ENCODE measurements at regions not wholly inside any gene's neighbourhood (a gene's known extent, or its start where the extent isn't known, plus 50 kb on each side); places are given as distances from the start of the nearest gene placed in this dataset.

DNA sequence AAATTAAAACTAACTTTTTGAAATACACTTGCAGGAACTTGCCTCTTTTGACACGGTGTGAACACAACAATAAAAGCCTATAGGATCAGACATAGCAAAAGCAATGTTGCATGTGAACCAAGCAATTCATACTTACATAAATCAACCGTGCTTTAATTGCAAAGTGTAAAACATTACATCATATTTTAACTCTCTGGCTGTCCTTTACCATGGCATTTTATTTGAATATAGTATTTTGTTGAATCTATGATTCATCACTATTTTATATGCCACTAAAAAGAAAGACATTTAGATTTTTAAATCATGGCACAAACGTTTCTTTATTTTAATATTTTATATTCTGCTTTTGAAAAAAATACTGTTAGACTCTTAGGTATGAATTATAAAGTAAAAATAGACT lies 757.0 kb upstream of the KCND2 start:
- H4K20me1 ChIP-seq (ENCODE audit: insufficient read depth, low read depth, low read length) = no peaks in the 10 kb centered on the region
- H3K4me2 ChIP-seq (ENCODE audit: low read depth, low read length, poor library complexity, severe bottlenecking) = no peak overlapping the region
- no peak for DNase-seq
- no peak overlapping the region for H3K4me3 ChIP-seq (ENCODE audit: low read length)
- H3K9me2 ChIP-seq (replicated peaks; ENCODE audit: insufficient read depth, low read length) = no peaks in the 10 kb centered on the region
- no peak overlapping the region for H3K9ac ChIP-seq (ENCODE audit: low read length)
- no peak overlapping the region for H2AFZ ChIP-seq (ENCODE audit: low read length)
- H3K36me3 ChIP-seq (ENCODE audit: insufficient read depth, low read length) = no peaks in the 10 kb centered on the region
- no peaks in the 10 kb centered on the region for H3K79me2 ChIP-seq (ENCODE audit: low read length)
- H3K27ac ChIP-seq (ENCODE audit: low read length) = no peak overlapping the region
- peaks cover 21% of the 10 kb centered on the region for H3K9me3 ChIP-seq (ENCODE audit: low read length)
- no peaks in the 10 kb centered on the region for H3K27me3 ChIP-seq (ENCODE audit: low read length)
- H3K4me1 ChIP-seq (ENCODE audit: low read length) = no peaks in the 10 kb centered on the region

DNA sequence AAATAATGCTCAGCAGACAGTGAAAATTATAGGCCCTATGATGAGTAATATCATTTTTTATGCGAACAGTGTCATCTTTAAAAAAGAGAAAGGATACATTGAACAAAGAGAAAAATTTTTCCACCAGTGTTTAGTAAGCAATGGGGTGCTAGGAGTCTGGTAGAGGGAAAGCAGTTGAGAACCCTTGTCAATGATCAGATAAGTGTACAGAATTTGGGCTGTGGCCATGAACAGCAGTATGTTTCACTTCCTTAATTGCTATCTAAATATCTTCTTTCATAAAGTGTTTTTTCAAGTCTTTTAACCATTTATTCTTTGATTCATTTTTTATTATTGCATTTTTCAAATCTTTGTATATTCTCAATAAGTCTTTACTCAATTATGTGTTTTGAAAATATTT lies 750.7 kb upstream of the KCND2 start:
- Histone ChIP-seq H3K4me3 (ENCODE audit: low read length) (no peak overlapping the region), H3K27me3 (ENCODE audit: low read length) (no peaks in the 10 kb centered on the region), H3K79me2 (ENCODE audit: low read length) (no peaks in the 10 kb centered on the region), H3K4me1 (ENCODE audit: low read length) (no peaks in the 10 kb centered on the region), H3K4me2 (ENCODE audit: low read depth, low read length, poor library complexity, severe bottlenecking) (no peak overlapping the region), H3K9me3 (ENCODE audit: low read length) (peaks cover 13% of the 10 kb centered on the region), H4K20me1 (ENCODE audit: insufficient read depth, low read depth, low read length) (no peaks in the 10 kb centered on the region), H3K9me2 (replicated peaks; ENCODE audit: insufficient read depth, low read length) (no peaks in the 10 kb centered on the region), H3K9ac (ENCODE audit: low read length) (no peak overlapping the region), H2AFZ (ENCODE audit: low read length) (no peak overlapping the region), H3K36me3 (ENCODE audit: insufficient read depth, low read length) (no peaks in the 10 kb centered on the region), H3K27ac (ENCODE audit: low read length) (no peak overlapping the region)
- DNase-seq = no peak

DNA sequence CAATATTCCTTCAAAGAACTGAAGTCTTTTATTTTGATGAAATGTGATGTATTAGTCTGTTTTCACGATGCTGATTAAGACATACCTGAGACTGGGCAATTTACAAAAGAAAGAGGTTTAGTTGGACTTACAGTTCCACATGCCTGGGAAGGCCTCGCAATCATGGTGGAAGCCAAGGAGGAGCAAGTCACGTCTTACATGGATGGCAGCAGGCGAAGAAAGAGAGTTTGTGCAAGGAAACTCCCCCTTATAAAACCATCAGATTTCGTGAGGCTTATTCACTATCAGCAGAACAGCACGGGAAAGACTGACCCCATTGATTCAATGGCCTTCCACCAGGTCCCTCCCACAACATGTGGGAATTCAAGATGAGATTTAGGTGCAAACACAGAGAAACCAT lies 750.3 kb upstream of the KCND2 start:
- Histone ChIP-seq H3K4me1 (ENCODE audit: low read length) (no peaks in the 10 kb centered on the region), H3K9me3 (ENCODE audit: low read length) (peaks cover 13% of the 10 kb centered on the region), H3K27me3 (ENCODE audit: low read length) (no peaks in the 10 kb centered on the region), H3K4me2 (ENCODE audit: low read depth, low read length, poor library complexity, severe bottlenecking) (no peak overlapping the region), H3K27ac (ENCODE audit: low read length) (no peak overlapping the region), H4K20me1 (ENCODE audit: insufficient read depth, low read depth, low read length) (no peaks in the 10 kb centered on the region), H3K4me3 (ENCODE audit: low read length) (no peak overlapping the region), H3K9ac (ENCODE audit: low read length) (no peak overlapping the region), H3K79me2 (ENCODE audit: low read length) (no peaks in the 10 kb centered on the region), H3K9me2 (replicated peaks; ENCODE audit: insufficient read depth, low read length) (no peaks in the 10 kb centered on the region), H2AFZ (ENCODE audit: low read length) (no peak overlapping the region), H3K36me3 (ENCODE audit: insufficient read depth, low read length) (no peaks in the 10 kb centered on the region)
- DNase-seq = no peak

DNA sequence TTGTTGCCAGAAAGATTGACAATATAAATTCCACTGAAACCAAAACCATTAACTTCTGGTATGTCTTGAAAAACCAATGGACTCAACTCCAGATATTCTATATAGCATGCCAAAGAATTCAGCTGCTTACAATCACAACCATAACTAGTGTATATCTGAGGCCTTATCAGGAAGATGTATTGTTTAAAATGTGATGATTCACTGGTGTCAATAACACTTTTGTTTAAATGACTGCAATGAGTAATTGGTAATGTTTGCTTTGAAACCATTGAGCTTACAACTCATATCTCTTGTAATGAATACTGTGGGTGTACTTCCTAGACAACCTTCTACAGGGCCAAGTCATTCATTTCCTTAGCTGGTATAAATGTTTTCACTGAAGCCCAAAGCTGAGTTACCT lies 727.9 kb upstream of the KCND2 start:
- Histone ChIP-seq H3K9me2 (replicated peaks; ENCODE audit: insufficient read depth, low read length) (no peaks in the 10 kb centered on the region), H3K4me2 (ENCODE audit: low read depth, low read length, poor library complexity, severe bottlenecking) (no peak overlapping the region), H2AFZ (ENCODE audit: low read length) (no peak overlapping the region), H3K9ac (ENCODE audit: low read length) (no peak overlapping the region), H3K4me1 (ENCODE audit: low read length) (no peaks in the 10 kb centered on the region), H3K79me2 (ENCODE audit: low read length) (no peaks in the 10 kb centered on the region), H3K36me3 (ENCODE audit: insufficient read depth, low read length) (no peaks in the 10 kb centered on the region), H3K4me3 (ENCODE audit: low read length) (no peak overlapping the region), H3K27me3 (ENCODE audit: low read length) (no peaks in the 10 kb centered on the region), H4K20me1 (ENCODE audit: insufficient read depth, low read depth, low read length) (no peaks in the 10 kb centered on the region), H3K27ac (ENCODE audit: low read length) (no peak overlapping the region), H3K9me3 (ENCODE audit: low read length) (peaks cover 33% of the 10 kb centered on the region)
- DNase-seq = no peak

DNA sequence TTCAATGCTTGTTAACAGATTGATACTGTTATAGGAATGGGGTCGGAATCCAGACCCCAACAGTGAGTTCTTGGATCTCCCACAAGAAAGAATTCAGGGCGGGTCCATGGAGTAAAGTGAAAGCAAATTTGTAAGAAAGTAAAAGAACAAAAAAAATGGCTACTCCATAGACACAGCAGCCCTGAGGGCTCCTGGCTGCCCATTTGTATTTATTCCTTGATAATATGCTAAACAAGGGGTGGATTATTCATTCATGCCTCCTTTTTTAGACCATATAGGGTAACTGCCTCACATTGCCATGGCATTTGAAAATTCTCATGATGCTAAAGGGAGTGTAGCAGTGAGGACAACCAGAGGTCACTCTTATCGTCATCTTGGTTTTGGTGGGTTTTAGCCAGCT lies 717.2 kb upstream of the KCND2 start:
- no peak overlapping the region for H3K4me2 ChIP-seq (ENCODE audit: low read depth, low read length, poor library complexity, severe bottlenecking)
- no peaks in the 10 kb centered on the region for H3K36me3 ChIP-seq (ENCODE audit: insufficient read depth, low read length)
- H4K20me1 ChIP-seq (ENCODE audit: insufficient read depth, low read depth, low read length) = no peaks in the 10 kb centered on the region
- no peaks in the 10 kb centered on the region for H3K27me3 ChIP-seq (ENCODE audit: low read length)
- H3K27ac ChIP-seq (ENCODE audit: low read length) = no peak overlapping the region
- no peak overlapping the region for H3K9ac ChIP-seq (ENCODE audit: low read length)
- H3K9me3 ChIP-seq (ENCODE audit: low read length) = peaks cover 27% of the 10 kb centered on the region
- H3K4me1 ChIP-seq (ENCODE audit: low read length) = no peaks in the 10 kb centered on the region
- H3K79me2 ChIP-seq (ENCODE audit: low read length) = no peaks in the 10 kb centered on the region
- DNase-seq = no peak
- H2AFZ ChIP-seq (ENCODE audit: low read length) = no peak overlapping the region
- H3K9me2 ChIP-seq (replicated peaks; ENCODE audit: insufficient read depth, low read length) = no peaks in the 10 kb centered on the region
- no peak overlapping the region for H3K4me3 ChIP-seq (ENCODE audit: low read length)

DNA sequence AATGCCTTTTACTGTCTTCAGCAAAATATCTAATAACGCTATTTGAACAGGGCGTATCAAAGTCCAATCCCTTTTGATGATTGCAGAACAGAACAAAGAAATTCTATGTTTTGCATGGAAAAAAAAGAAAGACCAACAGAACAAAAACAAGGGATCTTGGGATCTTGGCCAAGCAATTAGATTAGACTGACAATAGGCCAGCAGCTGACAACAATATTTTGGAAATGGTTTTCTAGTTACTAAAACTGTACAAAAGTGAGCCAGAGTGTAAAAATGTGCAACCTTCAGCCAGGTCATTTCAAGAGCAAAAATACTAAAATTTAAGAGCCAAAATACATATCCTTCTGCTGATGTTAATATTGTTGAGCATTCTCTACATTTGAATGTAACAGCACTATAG lies 716.5 kb upstream of the KCND2 start:
- Histone ChIP-seq H3K9me3 (ENCODE audit: low read length) (peaks cover 21% of the 10 kb centered on the region), H3K4me2 (ENCODE audit: low read depth, low read length, poor library complexity, severe bottlenecking) (no peak overlapping the region), H3K9ac (ENCODE audit: low read length) (no peak overlapping the region), H4K20me1 (ENCODE audit: insufficient read depth, low read depth, low read length) (no peaks in the 10 kb centered on the region), H3K79me2 (ENCODE audit: low read length) (no peaks in the 10 kb centered on the region), H3K4me1 (ENCODE audit: low read length) (no peaks in the 10 kb centered on the region), H2AFZ (ENCODE audit: low read length) (no peak overlapping the region), H3K27ac (ENCODE audit: low read length) (no peak overlapping the region), H3K36me3 (ENCODE audit: insufficient read depth, low read length) (no peaks in the 10 kb centered on the region), H3K9me2 (replicated peaks; ENCODE audit: insufficient read depth, low read length) (no peaks in the 10 kb centered on the region), H3K4me3 (ENCODE audit: low read length) (no peak overlapping the region), H3K27me3 (ENCODE audit: low read length) (no peaks in the 10 kb centered on the region)
- no peak for DNase-seq

DNA sequence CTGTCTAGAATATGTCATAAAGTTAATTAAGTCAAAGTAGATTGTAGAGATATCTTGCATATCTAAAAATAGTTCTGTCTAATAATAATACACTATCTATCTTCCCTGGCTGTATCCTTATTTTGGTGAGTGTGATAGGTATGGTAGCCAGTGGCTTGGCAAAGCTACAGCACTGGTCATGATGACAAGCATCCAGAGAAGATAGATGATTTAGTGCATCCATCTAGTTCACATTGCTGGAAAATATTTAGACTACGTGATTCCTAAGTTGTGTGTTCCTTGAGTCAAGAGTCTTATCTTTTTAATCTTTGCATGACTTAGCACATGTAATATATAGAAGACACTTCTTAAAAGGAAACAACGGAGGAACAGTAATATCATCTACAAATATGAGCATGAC lies 711.2 kb upstream of the KCND2 start:
- Histone ChIP-seq H3K9me2 (replicated peaks; ENCODE audit: insufficient read depth, low read length) (no peaks in the 10 kb centered on the region), H4K20me1 (ENCODE audit: insufficient read depth, low read depth, low read length) (no peaks in the 10 kb centered on the region), H3K9ac (ENCODE audit: low read length) (no peak overlapping the region), H3K27ac (ENCODE audit: low read length) (no peak overlapping the region), H3K27me3 (ENCODE audit: low read length) (no peaks in the 10 kb centered on the region), H3K4me1 (ENCODE audit: low read length) (no peaks in the 10 kb centered on the region), H3K4me3 (ENCODE audit: low read length) (no peak overlapping the region), H3K9me3 (ENCODE audit: low read length) (peaks cover 23% of the 10 kb centered on the region), H2AFZ (ENCODE audit: low read length) (no peak overlapping the region), H3K4me2 (ENCODE audit: low read depth, low read length, poor library complexity, severe bottlenecking) (no peak overlapping the region), H3K79me2 (ENCODE audit: low read length) (no peaks in the 10 kb centered on the region), H3K36me3 (ENCODE audit: insufficient read depth, low read length) (no peaks in the 10 kb centered on the region)
- DNase-seq = no peak

DNA sequence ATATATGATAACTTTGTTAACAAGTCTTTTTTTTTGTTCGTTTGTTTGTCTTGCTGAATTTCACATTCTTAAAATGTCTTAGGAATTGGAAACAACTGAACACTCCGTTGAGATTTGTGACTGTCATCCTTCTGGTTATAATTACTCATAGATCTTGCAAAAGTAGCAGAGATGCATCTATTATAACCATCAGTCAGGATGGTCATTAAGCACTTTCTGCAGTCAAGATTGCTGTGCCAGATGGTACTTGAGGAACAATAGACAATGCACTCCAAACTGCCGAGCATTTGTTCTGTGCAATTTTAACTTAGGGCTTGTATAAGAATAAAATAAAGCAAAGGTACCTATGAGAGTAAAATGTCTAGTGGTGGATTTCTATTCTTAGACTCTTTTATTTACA lies 710.1 kb upstream of the KCND2 start:
- Histone ChIP-seq H3K9me2 (replicated peaks; ENCODE audit: insufficient read depth, low read length) (no peaks in the 10 kb centered on the region), H3K27me3 (ENCODE audit: low read length) (no peaks in the 10 kb centered on the region), H3K9ac (ENCODE audit: low read length) (no peak overlapping the region), H2AFZ (ENCODE audit: low read length) (no peak overlapping the region), H3K9me3 (ENCODE audit: low read length) (peaks cover 15% of the 10 kb centered on the region), H3K4me2 (ENCODE audit: low read depth, low read length, poor library complexity, severe bottlenecking) (no peak overlapping the region), H4K20me1 (ENCODE audit: insufficient read depth, low read depth, low read length) (no peaks in the 10 kb centered on the region), H3K4me3 (ENCODE audit: low read length) (no peak overlapping the region), H3K4me1 (ENCODE audit: low read length) (no peaks in the 10 kb centered on the region), H3K27ac (ENCODE audit: low read length) (no peak overlapping the region), H3K36me3 (ENCODE audit: insufficient read depth, low read length) (no peaks in the 10 kb centered on the region), H3K79me2 (ENCODE audit: low read length) (no peaks in the 10 kb centered on the region)
- no peak for DNase-seq

DNA sequence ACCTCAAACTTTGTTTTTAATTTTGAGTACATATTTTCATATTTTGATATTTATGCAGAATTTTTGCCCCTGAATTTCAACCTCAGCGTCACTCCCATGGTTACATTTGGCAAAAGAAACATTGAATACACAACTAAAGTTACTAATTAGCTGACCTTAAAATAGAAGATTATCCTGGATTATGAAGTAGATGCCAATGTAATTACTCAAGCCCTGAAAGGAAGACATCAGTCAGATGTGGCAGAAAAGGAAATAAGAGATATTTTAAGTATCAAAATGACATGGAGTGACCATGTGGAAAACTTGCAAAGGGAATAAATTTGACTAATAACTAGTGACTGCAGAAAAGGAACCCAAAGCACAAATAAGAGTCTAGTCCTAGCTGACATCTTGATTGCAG lies 701.3 kb upstream of the KCND2 start:
- H3K4me3 ChIP-seq (ENCODE audit: low read length) = no peak overlapping the region
- H3K36me3 ChIP-seq (ENCODE audit: insufficient read depth, low read length) = no peaks in the 10 kb centered on the region
- no peak overlapping the region for H3K27ac ChIP-seq (ENCODE audit: low read length)
- peaks cover 15% of the 10 kb centered on the region for H3K9me3 ChIP-seq (ENCODE audit: low read length)
- H3K9me2 ChIP-seq (replicated peaks; ENCODE audit: insufficient read depth, low read length) = no peaks in the 10 kb centered on the region
- H4K20me1 ChIP-seq (ENCODE audit: insufficient read depth, low read depth, low read length) = no peaks in the 10 kb centered on the region
- H3K9ac ChIP-seq (ENCODE audit: low read length) = no peak overlapping the region
- H2AFZ ChIP-seq (ENCODE audit: low read length) = no peak overlapping the region
- no peaks in the 10 kb centered on the region for H3K27me3 ChIP-seq (ENCODE audit: low read length)
- H3K79me2 ChIP-seq (ENCODE audit: low read length) = no peaks in the 10 kb centered on the region
- no peaks in the 10 kb centered on the region for H3K4me1 ChIP-seq (ENCODE audit: low read length)
- no peak overlapping the region for H3K4me2 ChIP-seq (ENCODE audit: low read depth, low read length, poor library complexity, severe bottlenecking)
- DNase-seq = no peak
